K562 (cell line): ENCODE measurements at regions not wholly inside any gene's neighbourhood (a gene's known extent, or its start where the extent isn't known, plus 50 kb on each side); places are given as distances from the start of the nearest gene placed in this dataset.

Experiments used
- DPF2 ChIP-seq: fragments of 450-650 bp; IDR thresholded peaks from 2 replicates; pipeline ENCODE4 v1.6.1; 2016
- HDGF ChIP-seq: fragments of 450-650 bp; IDR thresholded peaks from 2 replicates; pipeline ENCODE4 v1.6.1; 2016
- KDM5B ChIP-seq: fragments of 200-600 bp; sonication (generic); IDR thresholded peaks from 2 replicates; pipeline ENCODE4 v1.6.1; 2012; ENCODE audit warnings: low read depth, mild to moderate bottlenecking, moderate library complexity, low read length, control low read depth, inconsistent platforms; ENCODE audit not compliant: insufficient replicate concordance
- MBD2 ChIP-seq: sonication (generic); IDR thresholded peaks from 2 replicates; pipeline ENCODE4 v1.6.1; 2016; ENCODE audit warnings: low read depth, borderline replicate concordance
- PHF8 ChIP-seq: fragments of 200-600 bp; sonication (generic); IDR thresholded peaks from 2 replicates; pipeline ENCODE4 v1.6.1; 2012; ENCODE audit warnings: mixed run types, mild to moderate bottlenecking, inconsistent platforms, low read length, moderate library complexity, borderline replicate concordance
- TF ChIP-seq, protein P1 (sequence below): fragments of 450-650 bp; IDR thresholded peaks from one replicate; pipeline ENCODE4 v1.6.1; 2018; ENCODE audit warnings: mild to moderate bottlenecking, moderate library complexity; ENCODE audit not compliant: partially characterized antibody
- TF ChIP-seq, protein P2 (sequence below): IDR thresholded peaks from 2 replicates; pipeline ENCODE4 v1.6.1; 2011; ENCODE audit warnings: borderline replicate concordance, low read depth, mild to moderate bottlenecking, moderate library complexity, low read length; ENCODE audit not compliant: insufficient read depth, poor library complexity, severe bottlenecking
- TF ChIP-seq, protein P3 (sequence below): IDR thresholded peaks from 3 replicates; pipeline ENCODE4 v1.6.1; 2011; ENCODE audit warnings: borderline replicate concordance, mild to moderate bottlenecking, moderate library complexity; ENCODE audit not compliant: insufficient read length; ENCODE audit errors: extremely low read depth
- TF ChIP-seq, protein P4 (sequence below): IDR thresholded peaks from 2 replicates; pipeline ENCODE4 v1.6.1; 2011; ENCODE audit not compliant: insufficient read length; ENCODE audit errors: extremely low read depth

DNA sequence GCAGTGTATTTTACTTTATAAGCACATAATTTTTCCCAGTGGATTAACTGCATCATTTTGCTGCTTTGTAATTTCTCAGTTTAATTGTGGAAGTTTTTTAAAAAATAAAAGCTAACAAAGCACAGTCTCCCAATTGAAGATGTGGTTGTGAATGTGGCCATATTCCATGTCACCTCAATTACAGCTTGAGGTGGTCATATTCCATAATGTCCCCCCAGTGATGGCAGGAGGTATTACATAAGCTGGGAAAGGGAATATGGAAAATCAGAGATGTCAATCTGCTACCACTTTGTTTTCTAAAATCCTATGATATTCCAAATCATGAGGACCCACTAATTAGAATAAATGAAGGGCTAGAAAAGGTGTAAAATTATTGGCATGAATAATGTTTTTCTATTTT is 1672.0 kb upstream of the CDH9 start (continued):
- TF ChIP-seq, protein P1, sequence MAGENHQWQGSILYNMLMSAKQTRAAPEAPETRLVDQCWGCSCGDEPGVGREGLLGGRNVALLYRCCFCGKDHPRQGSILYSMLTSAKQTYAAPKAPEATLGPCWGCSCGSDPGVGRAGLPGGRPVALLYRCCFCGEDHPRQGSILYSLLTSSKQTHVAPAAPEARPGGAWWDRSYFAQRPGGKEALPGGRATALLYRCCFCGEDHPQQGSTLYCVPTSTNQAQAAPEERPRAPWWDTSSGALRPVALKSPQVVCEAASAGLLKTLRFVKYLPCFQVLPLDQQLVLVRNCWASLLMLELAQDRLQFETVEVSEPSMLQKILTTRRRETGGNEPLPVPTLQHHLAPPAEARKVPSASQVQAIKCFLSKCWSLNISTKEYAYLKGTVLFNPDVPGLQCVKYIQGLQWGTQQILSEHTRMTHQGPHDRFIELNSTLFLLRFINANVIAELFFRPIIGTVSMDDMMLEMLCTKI: no peak
- TF ChIP-seq, protein P2, sequence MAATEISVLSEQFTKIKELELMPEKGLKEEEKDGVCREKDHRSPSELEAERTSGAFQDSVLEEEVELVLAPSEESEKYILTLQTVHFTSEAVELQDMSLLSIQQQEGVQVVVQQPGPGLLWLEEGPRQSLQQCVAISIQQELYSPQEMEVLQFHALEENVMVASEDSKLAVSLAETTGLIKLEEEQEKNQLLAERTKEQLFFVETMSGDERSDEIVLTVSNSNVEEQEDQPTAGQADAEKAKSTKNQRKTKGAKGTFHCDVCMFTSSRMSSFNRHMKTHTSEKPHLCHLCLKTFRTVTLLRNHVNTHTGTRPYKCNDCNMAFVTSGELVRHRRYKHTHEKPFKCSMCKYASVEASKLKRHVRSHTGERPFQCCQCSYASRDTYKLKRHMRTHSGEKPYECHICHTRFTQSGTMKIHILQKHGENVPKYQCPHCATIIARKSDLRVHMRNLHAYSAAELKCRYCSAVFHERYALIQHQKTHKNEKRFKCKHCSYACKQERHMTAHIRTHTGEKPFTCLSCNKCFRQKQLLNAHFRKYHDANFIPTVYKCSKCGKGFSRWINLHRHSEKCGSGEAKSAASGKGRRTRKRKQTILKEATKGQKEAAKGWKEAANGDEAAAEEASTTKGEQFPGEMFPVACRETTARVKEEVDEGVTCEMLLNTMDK: no peak
- no peak for TF ChIP-seq PHF8
- TF ChIP-seq MBD2: no peak
- TF ChIP-seq, protein P3, sequence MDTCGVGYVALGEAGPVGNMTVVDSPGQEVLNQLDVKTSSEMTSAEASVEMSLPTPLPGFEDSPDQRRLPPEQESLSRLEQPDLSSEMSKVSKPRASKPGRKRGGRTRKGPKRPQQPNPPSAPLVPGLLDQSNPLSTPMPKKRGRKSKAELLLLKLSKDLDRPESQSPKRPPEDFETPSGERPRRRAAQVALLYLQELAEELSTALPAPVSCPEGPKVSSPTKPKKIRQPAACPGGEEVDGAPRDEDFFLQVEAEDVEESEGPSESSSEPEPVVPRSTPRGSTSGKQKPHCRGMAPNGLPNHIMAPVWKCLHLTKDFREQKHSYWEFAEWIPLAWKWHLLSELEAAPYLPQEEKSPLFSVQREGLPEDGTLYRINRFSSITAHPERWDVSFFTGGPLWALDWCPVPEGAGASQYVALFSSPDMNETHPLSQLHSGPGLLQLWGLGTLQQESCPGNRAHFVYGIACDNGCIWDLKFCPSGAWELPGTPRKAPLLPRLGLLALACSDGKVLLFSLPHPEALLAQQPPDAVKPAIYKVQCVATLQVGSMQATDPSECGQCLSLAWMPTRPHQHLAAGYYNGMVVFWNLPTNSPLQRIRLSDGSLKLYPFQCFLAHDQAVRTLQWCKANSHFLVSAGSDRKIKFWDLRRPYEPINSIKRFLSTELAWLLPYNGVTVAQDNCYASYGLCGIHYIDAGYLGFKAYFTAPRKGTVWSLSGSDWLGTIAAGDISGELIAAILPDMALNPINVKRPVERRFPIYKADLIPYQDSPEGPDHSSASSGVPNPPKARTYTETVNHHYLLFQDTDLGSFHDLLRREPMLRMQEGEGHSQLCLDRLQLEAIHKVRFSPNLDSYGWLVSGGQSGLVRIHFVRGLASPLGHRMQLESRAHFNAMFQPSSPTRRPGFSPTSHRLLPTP: no peak
- no peak for TF ChIP-seq KDM5B
- TF ChIP-seq, protein P4, sequence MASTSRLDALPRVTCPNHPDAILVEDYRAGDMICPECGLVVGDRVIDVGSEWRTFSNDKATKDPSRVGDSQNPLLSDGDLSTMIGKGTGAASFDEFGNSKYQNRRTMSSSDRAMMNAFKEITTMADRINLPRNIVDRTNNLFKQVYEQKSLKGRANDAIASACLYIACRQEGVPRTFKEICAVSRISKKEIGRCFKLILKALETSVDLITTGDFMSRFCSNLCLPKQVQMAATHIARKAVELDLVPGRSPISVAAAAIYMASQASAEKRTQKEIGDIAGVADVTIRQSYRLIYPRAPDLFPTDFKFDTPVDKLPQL: no peak
- no peak for TF ChIP-seq DPF2
- TF ChIP-seq HDGF: no peak
